ENCODE measurements at regions not wholly inside any gene's neighbourhood (a gene's known extent, or its start where the extent isn't known, plus 50 kb on each side); places are given as distances from the start of the nearest gene placed in this dataset.

DNA sequence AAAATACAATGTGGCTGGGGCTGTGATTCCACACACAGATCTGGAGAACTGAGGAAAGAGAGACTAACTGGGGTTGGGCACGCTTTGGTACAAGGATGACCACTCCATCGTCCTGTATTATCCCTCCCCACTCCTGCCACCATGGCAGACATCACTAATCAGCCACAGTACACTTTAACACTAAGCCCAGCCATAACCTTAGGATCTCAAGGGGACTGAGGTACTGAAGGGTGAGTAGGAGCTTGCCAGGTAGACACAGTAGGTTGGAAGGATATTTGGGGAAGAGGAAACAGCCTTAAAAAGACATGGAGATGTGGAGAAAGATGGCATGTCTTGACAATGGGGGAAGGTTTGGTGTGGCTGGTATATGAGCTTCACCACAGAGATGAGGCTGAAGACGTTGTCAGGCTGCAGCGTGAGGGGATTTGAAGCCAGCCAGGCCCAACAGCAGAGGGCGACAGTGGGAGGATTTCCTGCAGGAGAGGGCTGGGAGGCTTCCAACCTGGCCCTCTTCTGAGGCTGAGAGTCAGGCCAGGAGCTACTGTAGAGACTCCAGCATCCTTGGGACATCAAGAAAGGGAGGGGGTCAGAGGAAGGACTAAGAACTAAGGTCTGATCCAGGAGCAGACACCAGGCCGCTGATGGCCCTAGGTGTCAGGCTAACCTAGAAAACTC is 58.6 kb upstream of the COL13A1 start:
- Histone ChIP-seq H3K36me3 (ENCODE audit: control insufficient read depth in 1 of 2, insufficient read depth in 2 of 2, low read length in 2 of 2) (no peaks in the 10 kb centered on the region), H3K27ac (ENCODE audit: low read length) (no peak overlapping the region), H3K27me3 (ENCODE audit: low read depth, low read length) (no peaks in the 10 kb centered on the region), H3K4me3 (ENCODE audit: low read depth in 1 of 2, low read length in 2 of 2) (no peak overlapping the region), H3K9me3 (ENCODE audit: control insufficient read depth in 1 of 2, low read length in 2 of 2) (no peaks in the 10 kb centered on the region), H3K4me1 (ENCODE audit: control insufficient read depth in 1 of 2, insufficient read depth in 2 of 2, low read length in 2 of 2) (no peaks in the 10 kb centered on the region)

DNA sequence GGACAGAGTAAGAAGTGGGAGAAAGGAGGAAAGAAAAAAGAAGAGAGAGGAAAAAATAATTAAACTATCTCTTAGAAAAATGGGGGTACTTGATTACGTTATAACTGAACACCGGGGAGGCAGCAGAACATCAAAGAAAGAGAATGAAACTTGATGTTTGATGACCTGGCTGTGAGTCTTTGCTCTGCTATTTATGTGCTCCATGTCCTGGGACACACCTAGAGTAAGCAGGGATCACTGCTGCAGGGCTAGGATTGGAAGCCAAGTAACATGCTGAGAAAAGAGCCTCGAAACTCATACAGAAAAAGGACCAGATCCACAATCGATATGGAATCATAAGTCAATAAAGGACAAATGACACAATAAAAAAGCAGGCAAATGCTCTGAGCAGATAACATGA is 56.7 kb upstream of the COL13A1 start:
- Histone ChIP-seq H3K9me3 (ENCODE audit: control insufficient read depth in 1 of 2, low read length in 2 of 2) (no peaks in the 10 kb centered on the region), H3K4me1 (ENCODE audit: control insufficient read depth in 1 of 2, insufficient read depth in 2 of 2, low read length in 2 of 2) (no peaks in the 10 kb centered on the region), H3K4me3 (ENCODE audit: low read depth in 1 of 2, low read length in 2 of 2) (no peak overlapping the region), H3K27me3 (ENCODE audit: low read depth, low read length) (no peaks in the 10 kb centered on the region), H3K36me3 (ENCODE audit: control insufficient read depth in 1 of 2, insufficient read depth in 2 of 2, low read length in 2 of 2) (no peaks in the 10 kb centered on the region), H3K27ac (ENCODE audit: low read length) (no peak overlapping the region)

DNA sequence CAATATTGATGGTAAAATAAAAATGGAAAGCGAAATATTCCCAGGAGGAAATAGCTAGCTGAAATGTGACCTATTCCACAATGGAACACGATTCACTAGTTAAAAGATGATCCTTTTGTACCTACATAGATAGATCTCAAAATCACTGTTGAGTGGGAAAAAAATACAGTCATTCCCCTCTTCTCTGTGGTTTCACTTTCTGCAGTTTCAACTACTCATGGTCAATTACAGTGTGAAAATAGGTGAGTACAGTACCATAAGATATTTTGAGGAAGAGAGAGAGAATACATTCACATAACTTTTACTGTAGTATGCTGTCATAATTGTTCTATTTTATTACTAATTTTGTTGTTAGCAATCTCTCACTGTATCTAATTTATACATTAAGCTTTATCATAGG is 56.0 kb upstream of the COL13A1 start:
- no peaks in the 10 kb centered on the region for H3K9me3 ChIP-seq (ENCODE audit: control insufficient read depth in 1 of 2, low read length in 2 of 2)
- H3K4me1 ChIP-seq (ENCODE audit: control insufficient read depth in 1 of 2, insufficient read depth in 2 of 2, low read length in 2 of 2): no peaks in the 10 kb centered on the region
- H3K36me3 ChIP-seq (ENCODE audit: control insufficient read depth in 1 of 2, insufficient read depth in 2 of 2, low read length in 2 of 2): no peaks in the 10 kb centered on the region
- no peak overlapping the region for H3K27ac ChIP-seq (ENCODE audit: low read length)
- H3K27me3 ChIP-seq (ENCODE audit: low read depth, low read length): no peaks in the 10 kb centered on the region
- H3K4me3 ChIP-seq (ENCODE audit: low read depth in 1 of 2, low read length in 2 of 2): no peak overlapping the region

DNA sequence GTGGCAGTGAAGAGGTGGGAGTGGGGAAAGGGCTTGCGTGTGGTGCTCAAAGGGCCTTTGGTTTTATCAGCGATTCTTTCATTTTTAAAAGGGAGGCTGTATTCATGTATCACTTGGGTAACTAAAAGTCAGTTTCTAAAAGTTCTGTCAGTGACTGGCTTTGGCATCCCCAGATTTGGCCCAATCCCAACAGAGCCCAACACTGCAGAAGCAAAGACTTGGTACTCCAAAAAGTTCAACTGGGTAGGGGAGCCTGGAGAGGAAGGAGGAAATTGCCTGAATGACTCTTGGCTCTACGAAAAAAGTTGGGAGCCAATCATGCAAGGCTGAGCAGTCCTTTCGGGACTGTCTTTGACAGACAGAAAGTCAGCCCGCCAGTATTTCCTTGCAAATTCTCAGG is 54.5 kb upstream of the COL13A1 start:
- no peak overlapping the region for H3K4me3 ChIP-seq (ENCODE audit: low read depth in 1 of 2, low read length in 2 of 2)
- no peak overlapping the region for H3K27ac ChIP-seq (ENCODE audit: low read length)
- no peaks in the 10 kb centered on the region for H3K36me3 ChIP-seq (ENCODE audit: control insufficient read depth in 1 of 2, insufficient read depth in 2 of 2, low read length in 2 of 2)

DNA sequence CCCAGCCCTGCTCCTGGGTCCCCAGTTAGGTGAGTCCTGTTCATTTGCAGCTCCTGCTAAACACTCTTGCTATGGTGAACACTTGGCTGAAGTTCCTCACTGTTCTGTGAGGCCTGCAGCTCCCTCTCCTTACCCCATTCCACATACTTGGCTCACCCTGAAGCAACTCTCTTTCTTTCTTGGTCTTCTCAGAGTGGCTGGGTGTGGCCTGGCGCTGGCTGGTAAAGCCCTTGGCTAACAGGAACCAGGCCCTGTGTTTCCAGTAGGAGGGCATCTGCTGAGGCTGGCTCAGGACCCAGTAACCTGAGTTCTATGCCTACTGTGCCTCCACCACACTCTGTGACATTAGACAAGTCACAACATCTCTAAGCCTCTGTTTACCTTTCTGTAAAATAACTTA is 53.1 kb upstream of the COL13A1 start:
- no peaks in the 10 kb centered on the region for H3K36me3 ChIP-seq (ENCODE audit: control insufficient read depth in 1 of 2, insufficient read depth in 2 of 2, low read length in 2 of 2)
- H3K4me3 ChIP-seq (ENCODE audit: low read depth in 1 of 2, low read length in 2 of 2): no peak overlapping the region
- no peaks in the 10 kb centered on the region for H3K4me1 ChIP-seq (ENCODE audit: control insufficient read depth in 1 of 2, insufficient read depth in 2 of 2, low read length in 2 of 2)
- no peaks in the 10 kb centered on the region for H3K9me3 ChIP-seq (ENCODE audit: control insufficient read depth in 1 of 2, low read length in 2 of 2)
- H3K27me3 ChIP-seq (ENCODE audit: low read depth, low read length): no peaks in the 10 kb centered on the region
- no peak overlapping the region for H3K27ac ChIP-seq (ENCODE audit: low read length)

More for the DNA sequence above, 54.5 kb upstream of the COL13A1 start:
- H3K27me3 ChIP-seq (ENCODE audit: low read depth, low read length): no peaks in the 10 kb centered on the region
- no peaks in the 10 kb centered on the region for H3K4me1 ChIP-seq (ENCODE audit: control insufficient read depth in 1 of 2, insufficient read depth in 2 of 2, low read length in 2 of 2)
- no peaks in the 10 kb centered on the region for H3K9me3 ChIP-seq (ENCODE audit: control insufficient read depth in 1 of 2, low read length in 2 of 2)

DNA sequence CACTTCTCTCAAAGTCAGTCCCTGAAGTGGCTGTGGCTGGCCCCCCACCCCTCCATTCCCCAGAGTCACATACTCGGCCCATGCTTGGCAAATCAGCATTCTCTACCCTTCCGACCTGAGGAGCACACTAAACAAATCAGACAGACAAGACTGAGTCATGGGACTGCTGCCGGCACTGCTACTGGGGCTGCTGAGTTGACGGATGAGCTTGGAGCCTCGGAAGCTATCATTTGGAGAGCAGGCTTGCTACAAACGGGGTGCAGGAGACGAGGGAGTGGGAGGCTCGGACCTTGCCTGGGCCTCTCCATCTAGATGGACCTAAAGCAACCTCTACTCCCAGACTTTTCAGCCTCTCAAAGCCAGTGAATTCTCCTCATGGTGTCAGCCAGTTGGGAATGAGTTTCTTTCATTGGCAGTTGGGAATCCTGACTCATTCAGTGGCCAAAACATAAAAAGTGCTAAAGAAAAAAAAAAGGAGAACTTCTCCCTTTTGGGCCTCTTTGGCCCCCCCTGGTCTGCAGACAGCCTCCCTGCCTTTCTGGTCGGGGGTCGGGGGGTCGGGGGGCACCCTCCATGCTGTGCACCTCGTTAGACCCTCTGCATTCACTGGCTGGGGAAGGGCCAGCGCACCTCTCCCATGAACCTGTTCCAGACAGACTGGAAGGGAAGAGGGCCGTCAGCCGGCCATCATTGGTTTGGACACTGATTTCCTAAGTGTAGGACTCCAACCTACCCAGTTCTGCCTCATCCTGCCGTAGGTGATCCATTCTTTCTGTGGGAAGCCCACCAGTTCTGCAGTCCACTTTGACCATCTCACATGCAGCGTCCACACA is 52.3 kb upstream of the COL13A1 start:
- no peaks in the 10 kb centered on the region for H3K36me3 ChIP-seq (ENCODE audit: control insufficient read depth in 1 of 2, insufficient read depth in 2 of 2, low read length in 2 of 2)
- no peak overlapping the region for H3K4me3 ChIP-seq (ENCODE audit: low read depth in 1 of 2, low read length in 2 of 2)
- no peak overlapping the region for H3K27ac ChIP-seq (ENCODE audit: low read length)
- no peaks in the 10 kb centered on the region for H3K27me3 ChIP-seq (ENCODE audit: low read depth, low read length)
- no peaks in the 10 kb centered on the region for H3K4me1 ChIP-seq (ENCODE audit: control insufficient read depth in 1 of 2, insufficient read depth in 2 of 2, low read length in 2 of 2)
- H3K9me3 ChIP-seq (ENCODE audit: control insufficient read depth in 1 of 2, low read length in 2 of 2): no peaks in the 10 kb centered on the region

DNA sequence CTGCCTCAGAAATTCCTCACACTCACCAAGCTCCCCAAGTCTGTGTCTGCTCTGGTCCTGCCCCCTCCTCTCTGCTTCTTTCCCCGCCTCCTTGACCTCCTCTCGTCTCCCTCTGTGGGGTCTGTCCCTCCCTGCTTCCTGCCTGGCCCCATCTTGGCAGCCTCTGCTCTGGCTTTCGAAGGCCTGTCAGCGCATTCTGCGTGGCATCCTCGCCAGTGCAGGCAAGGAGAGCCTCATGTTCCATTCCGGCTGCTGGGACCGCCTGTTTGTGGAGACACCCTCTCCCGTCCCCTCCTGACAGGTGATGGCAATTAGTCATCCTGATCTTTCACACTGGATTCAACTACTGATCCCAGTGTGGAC is 51.7 kb upstream of the COL13A1 start:
- Histone ChIP-seq H3K4me1 (ENCODE audit: control insufficient read depth in 1 of 2, insufficient read depth in 2 of 2, low read length in 2 of 2) (no peaks in the 10 kb centered on the region), H3K27ac (ENCODE audit: low read length) (no peak overlapping the region), H3K9me3 (ENCODE audit: control insufficient read depth in 1 of 2, low read length in 2 of 2) (no peaks in the 10 kb centered on the region), H3K36me3 (ENCODE audit: control insufficient read depth in 1 of 2, insufficient read depth in 2 of 2, low read length in 2 of 2) (no peaks in the 10 kb centered on the region), H3K4me3 (ENCODE audit: low read depth in 1 of 2, low read length in 2 of 2) (no peak overlapping the region), H3K27me3 (ENCODE audit: low read depth, low read length) (no peaks in the 10 kb centered on the region)

DNA sequence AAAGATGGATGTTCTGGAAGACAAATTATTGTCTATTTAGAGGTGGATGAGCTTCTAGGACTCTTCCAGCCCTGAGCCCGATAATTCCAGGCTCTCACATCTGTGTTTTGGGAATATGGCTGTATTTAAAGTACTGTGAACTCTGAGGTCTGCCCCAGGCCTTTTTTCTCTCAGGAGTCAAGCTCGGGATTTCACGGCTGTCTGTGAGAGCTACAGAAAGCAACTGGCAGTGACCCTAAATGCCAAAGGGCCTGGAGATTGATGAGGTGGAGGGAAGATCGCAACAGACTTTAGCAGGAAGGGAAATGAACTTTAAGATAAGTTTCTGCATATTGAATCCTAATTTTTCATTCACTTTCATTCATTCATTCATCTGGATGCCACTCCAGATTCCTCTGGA is 51.0 kb upstream of the COL13A1 start:
- Histone ChIP-seq H3K27ac (ENCODE audit: low read length) (no peak overlapping the region), H3K4me3 (ENCODE audit: low read depth in 1 of 2, low read length in 2 of 2) (no peak overlapping the region), H3K27me3 (ENCODE audit: low read depth, low read length) (no peaks in the 10 kb centered on the region), H3K4me1 (ENCODE audit: control insufficient read depth in 1 of 2, insufficient read depth in 2 of 2, low read length in 2 of 2) (no peaks in the 10 kb centered on the region), H3K36me3 (ENCODE audit: control insufficient read depth in 1 of 2, insufficient read depth in 2 of 2, low read length in 2 of 2) (no peaks in the 10 kb centered on the region), H3K9me3 (ENCODE audit: control insufficient read depth in 1 of 2, low read length in 2 of 2) (no peaks in the 10 kb centered on the region)

DNA sequence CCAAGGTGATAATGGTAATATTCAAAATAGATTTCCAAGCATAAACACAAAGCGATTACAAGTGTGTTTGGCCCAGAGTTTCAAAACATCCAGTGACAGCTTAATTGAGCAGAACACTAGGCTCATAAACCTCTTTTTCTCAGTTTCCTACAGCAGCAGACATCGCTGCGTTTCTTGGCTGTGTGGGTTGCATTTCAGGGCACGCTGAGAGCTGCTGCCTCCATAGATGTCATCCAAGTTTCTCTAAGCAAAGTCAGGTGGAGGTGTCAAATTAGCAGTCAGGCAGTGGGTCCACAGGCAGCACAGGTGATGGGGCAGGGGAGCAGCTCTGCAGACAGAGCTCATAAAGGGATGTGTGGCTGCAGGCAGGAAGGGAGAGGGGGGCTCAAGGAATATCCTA is 50.5 kb upstream of the COL13A1 start:
- H3K9me3 ChIP-seq (ENCODE audit: control insufficient read depth in 1 of 2, low read length in 2 of 2): no peaks in the 10 kb centered on the region
- H3K27me3 ChIP-seq (ENCODE audit: low read depth, low read length): no peaks in the 10 kb centered on the region
- no peaks in the 10 kb centered on the region for H3K36me3 ChIP-seq (ENCODE audit: control insufficient read depth in 1 of 2, insufficient read depth in 2 of 2, low read length in 2 of 2)
- H3K4me3 ChIP-seq (ENCODE audit: low read depth in 1 of 2, low read length in 2 of 2): no peak overlapping the region
- no peaks in the 10 kb centered on the region for H3K4me1 ChIP-seq (ENCODE audit: control insufficient read depth in 1 of 2, insufficient read depth in 2 of 2, low read length in 2 of 2)
- no peak overlapping the region for H3K27ac ChIP-seq (ENCODE audit: low read length)

Measured in muscle layer of duodenum (tissue), 2 donors.